ENCODE measurements at regions not wholly inside any gene's neighbourhood (a gene's known extent, or its start where the extent isn't known, plus 50 kb on each side); places are given as distances from the start of the nearest gene placed in this dataset.
"Not testable (repeated sequence)": the region's sequence is repeated elsewhere in the genome, so short reads cannot be mapped to it uniquely, and the experiment has no call there.

DNA sequence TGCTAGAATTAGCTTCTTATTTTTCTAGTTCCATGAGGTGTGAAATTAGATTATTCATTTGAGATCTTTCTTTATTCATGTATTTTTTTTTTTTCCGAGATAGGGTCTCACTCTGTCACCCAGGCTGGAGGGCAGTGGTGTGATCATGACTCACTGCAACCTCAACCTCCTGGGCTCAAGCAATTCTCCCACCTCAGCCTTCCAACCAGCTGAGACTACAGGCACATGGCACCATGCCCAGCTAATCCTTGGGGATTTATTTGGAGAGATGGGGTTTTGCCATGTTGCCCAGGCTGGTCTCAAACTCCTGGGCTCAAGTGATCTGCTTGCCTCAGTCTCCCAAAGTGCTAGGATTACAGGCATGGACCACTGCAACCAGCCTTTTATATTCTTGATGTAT is 653.0 kb downstream of the ADCYAP1 start:
- not testable (repeated sequence) for H3K9me3 ChIP-seq (ENCODE audit: control insufficient read depth, low read length); H3K14ac ChIP-seq (ENCODE audit: low read length in 2 of 2); H2BK15ac ChIP-seq (ENCODE audit: low read depth, poor library complexity, severe bottlenecking); H2AK5ac ChIP-seq (ENCODE audit: low read length, severe bottlenecking); H3K4ac ChIP-seq (ENCODE audit: low read depth in 1 of 2, low read length in 2 of 2); DNase-seq; H4K8ac ChIP-seq (ENCODE audit: low read length); H3K27ac ChIP-seq (ENCODE audit: low read length, poor library complexity, severe bottlenecking); H3K4me2 ChIP-seq (ENCODE audit: low read length, poor library complexity, severe bottlenecking); H3K79me1 ChIP-seq (replicated peaks; ENCODE audit: low read length, poor library complexity, severe bottlenecking); H3K4me3 ChIP-seq (ENCODE audit: insufficient read depth in 1 of 2, low read depth in 1 of 2, low read length in 2 of 2); H3K23ac ChIP-seq (ENCODE audit: low read length in 2 of 2); H2AFZ ChIP-seq (ENCODE audit: low read depth, low read length); H2BK5ac ChIP-seq (ENCODE audit: low read depth, low read length, poor library complexity, severe bottlenecking); H2BK12ac ChIP-seq (ENCODE audit: low read length in 2 of 2); H3K9ac ChIP-seq (ENCODE audit: low read length); H3K36me3 ChIP-seq (ENCODE audit: control insufficient read depth in 1 of 2, insufficient read depth in 2 of 2, low read depth in 1 of 2, low read length in 2 of 2); H2BK120ac ChIP-seq (ENCODE audit: low read depth, low read length); H3K18ac ChIP-seq (ENCODE audit: low read depth in 1 of 2, low read length in 2 of 2); H4K91ac ChIP-seq (ENCODE audit: low read length); H3K27me3 ChIP-seq (ENCODE audit: control insufficient read depth in 1 of 2, insufficient read depth in 1 of 2, low read length in 2 of 2); H3K4me1 ChIP-seq (ENCODE audit: control insufficient read depth, insufficient read depth, low read depth, low read length)
- no CpG with 5 or more reads among the region's 1 CpG for WGBS

DNA sequence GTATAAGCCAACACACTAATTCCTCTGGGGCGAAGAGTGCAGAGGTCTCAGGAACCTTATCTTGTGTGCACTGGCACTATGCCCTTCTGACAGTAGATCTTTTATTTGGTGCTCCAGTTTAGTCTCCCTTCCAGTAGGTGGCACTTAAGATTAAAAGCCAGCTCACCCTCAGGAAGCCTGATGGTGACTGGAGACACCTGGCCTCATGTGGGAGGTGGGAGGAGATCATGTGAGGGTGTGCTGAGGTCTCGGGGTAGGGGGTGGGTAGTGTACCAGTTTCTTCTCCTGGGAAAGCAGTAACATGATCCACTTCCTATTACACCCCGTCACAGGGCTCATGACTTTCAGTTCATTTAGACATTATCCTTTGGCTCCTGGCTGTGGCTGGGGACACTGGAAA is 654.9 kb downstream of the ADCYAP1 start:
- no peaks in the 10 kb centered on the region for H3K27me3 ChIP-seq (ENCODE audit: control insufficient read depth in 1 of 2, insufficient read depth in 1 of 2, low read length in 2 of 2)

DNA sequence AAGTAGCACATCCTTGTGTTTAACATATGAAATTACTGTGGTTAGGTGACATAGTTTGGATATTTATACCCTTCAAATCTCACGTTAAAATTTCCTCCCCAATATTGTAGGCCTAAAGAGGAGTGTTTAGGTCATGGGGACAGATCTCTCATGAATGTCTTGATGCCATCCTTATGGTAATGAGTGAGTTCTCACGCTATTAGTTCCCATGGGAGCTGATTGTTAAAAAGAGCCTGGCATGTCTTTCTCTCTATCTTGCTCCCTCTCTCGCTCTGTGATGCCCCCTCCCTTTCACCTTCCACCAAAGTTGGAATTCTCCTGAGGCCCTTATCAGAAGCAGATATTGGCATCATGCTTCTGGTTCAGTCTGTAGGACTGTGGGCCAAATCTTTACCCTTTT is 660.1 kb downstream of the ADCYAP1 start:
- no peak overlapping the region for H3K4me2 ChIP-seq (ENCODE audit: low read length, poor library complexity, severe bottlenecking)
- no peak overlapping the region for H3K23ac ChIP-seq (ENCODE audit: low read length in 2 of 2)

More for the DNA sequence above, 654.9 kb downstream of the ADCYAP1 start:
- no peak overlapping the region for H3K27ac ChIP-seq (ENCODE audit: low read length, poor library complexity, severe bottlenecking)
- no peaks in the 10 kb centered on the region for H3K9me3 ChIP-seq (ENCODE audit: control insufficient read depth, low read length)
- H4K8ac ChIP-seq (ENCODE audit: low read length), result no peak overlapping the region
- H2AFZ ChIP-seq (ENCODE audit: low read depth, low read length), result no peak overlapping the region
- H3K36me3 ChIP-seq (ENCODE audit: control insufficient read depth in 1 of 2, insufficient read depth in 2 of 2, low read depth in 1 of 2, low read length in 2 of 2), result no peaks in the 10 kb centered on the region
- H4K91ac ChIP-seq (ENCODE audit: low read length), result no peak overlapping the region
- H3K4me2 ChIP-seq (ENCODE audit: low read length, poor library complexity, severe bottlenecking), result no peak overlapping the region
- no peak overlapping the region for H2BK12ac ChIP-seq (ENCODE audit: low read length in 2 of 2)
- H3K23ac ChIP-seq (ENCODE audit: low read length in 2 of 2), result no peak overlapping the region
- no peak overlapping the region for H2BK120ac ChIP-seq (ENCODE audit: low read depth, low read length)
- H2BK5ac ChIP-seq (ENCODE audit: low read depth, low read length, poor library complexity, severe bottlenecking), result no peak overlapping the region
- no peak overlapping the region for H3K4ac ChIP-seq (ENCODE audit: low read depth in 1 of 2, low read length in 2 of 2)
- H3K14ac ChIP-seq (ENCODE audit: low read length in 2 of 2), result no peak overlapping the region
- H3K79me1 ChIP-seq (replicated peaks; ENCODE audit: low read length, poor library complexity, severe bottlenecking), result no peaks in the 10 kb centered on the region
- H2AK5ac ChIP-seq (ENCODE audit: low read length, severe bottlenecking), result no peak overlapping the region
- H3K4me1 ChIP-seq (ENCODE audit: control insufficient read depth, insufficient read depth, low read depth, low read length), result no peaks in the 10 kb centered on the region
- no peak overlapping the region for H3K18ac ChIP-seq (ENCODE audit: low read depth in 1 of 2, low read length in 2 of 2)
- H3K4me3 ChIP-seq (ENCODE audit: insufficient read depth in 1 of 2, low read depth in 1 of 2, low read length in 2 of 2), result no peak overlapping the region
- no peak overlapping the region for H2BK15ac ChIP-seq (ENCODE audit: low read depth, poor library complexity, severe bottlenecking)
- WGBS, result 85% methylated on average over 3 of the region's 3 CpGs
- DNase-seq, result no peak
- no peak overlapping the region for H3K9ac ChIP-seq (ENCODE audit: low read length)

DNA sequence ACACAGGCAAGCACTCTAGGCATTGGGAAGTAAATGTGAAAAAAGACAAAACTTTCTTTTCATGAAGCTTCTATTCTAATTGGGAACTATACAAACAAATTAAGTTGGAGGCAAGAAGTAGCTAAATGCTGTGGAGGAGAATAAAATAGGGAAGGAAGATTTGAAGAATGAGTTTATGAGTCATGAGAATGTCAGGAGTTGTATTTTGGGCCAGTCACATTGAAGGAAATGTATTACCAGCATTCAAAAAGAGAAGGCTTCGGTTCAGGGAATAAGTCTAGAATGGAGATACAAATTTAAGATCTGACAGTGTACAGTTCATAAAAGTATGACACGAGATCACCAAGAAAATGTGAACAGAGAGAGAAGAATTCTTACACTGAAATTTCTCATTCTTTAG is 666.5 kb downstream of the ADCYAP1 start:
- no peak overlapping the region for H3K4me3 ChIP-seq (ENCODE audit: insufficient read depth in 1 of 2, low read depth in 1 of 2, low read length in 2 of 2)
- H3K4ac ChIP-seq (ENCODE audit: low read depth in 1 of 2, low read length in 2 of 2), result no peak overlapping the region
- H3K14ac ChIP-seq (ENCODE audit: low read length in 2 of 2), result no peak overlapping the region
- no peak overlapping the region for H3K23ac ChIP-seq (ENCODE audit: low read length in 2 of 2)
- H4K8ac ChIP-seq (ENCODE audit: low read length), result no peak overlapping the region
- no peaks in the 10 kb centered on the region for H3K79me1 ChIP-seq (replicated peaks; ENCODE audit: low read length, poor library complexity, severe bottlenecking)
- H3K9me3 ChIP-seq (ENCODE audit: control insufficient read depth, low read length), result no peaks in the 10 kb centered on the region
- H3K4me1 ChIP-seq (ENCODE audit: control insufficient read depth, insufficient read depth, low read depth, low read length), result no peaks in the 10 kb centered on the region
- no peak overlapping the region for H3K27ac ChIP-seq (ENCODE audit: low read length, poor library complexity, severe bottlenecking)
- 54% methylated on average over 2 of the region's 2 CpGs for WGBS
- no peak overlapping the region for H2AFZ ChIP-seq (ENCODE audit: low read depth, low read length)
- H3K18ac ChIP-seq (ENCODE audit: low read depth in 1 of 2, low read length in 2 of 2), result no peak overlapping the region
- no peak overlapping the region for H2BK120ac ChIP-seq (ENCODE audit: low read depth, low read length)
- no peak overlapping the region for H3K9ac ChIP-seq (ENCODE audit: low read length)
- H2AK5ac ChIP-seq (ENCODE audit: low read length, severe bottlenecking), result no peak overlapping the region
- H2BK15ac ChIP-seq (ENCODE audit: low read depth, poor library complexity, severe bottlenecking), result no peak overlapping the region
- no peak overlapping the region for H2BK5ac ChIP-seq (ENCODE audit: low read depth, low read length, poor library complexity, severe bottlenecking)
- DNase-seq, result no peak
- H3K27me3 ChIP-seq (ENCODE audit: control insufficient read depth in 1 of 2, insufficient read depth in 1 of 2, low read length in 2 of 2), result no peaks in the 10 kb centered on the region
- H4K91ac ChIP-seq (ENCODE audit: low read length), result no peak overlapping the region
- H3K4me2 ChIP-seq (ENCODE audit: low read length, poor library complexity, severe bottlenecking), result no peak overlapping the region
- no peak overlapping the region for H2BK12ac ChIP-seq (ENCODE audit: low read length in 2 of 2)
- no peaks in the 10 kb centered on the region for H3K36me3 ChIP-seq (ENCODE audit: control insufficient read depth in 1 of 2, insufficient read depth in 2 of 2, low read depth in 1 of 2, low read length in 2 of 2)

More for the DNA sequence above, 660.1 kb downstream of the ADCYAP1 start:
- no peak overlapping the region for H3K27ac ChIP-seq (ENCODE audit: low read length, poor library complexity, severe bottlenecking)
- H2AK5ac ChIP-seq (ENCODE audit: low read length, severe bottlenecking), result no peak overlapping the region
- no peak overlapping the region for H3K4me3 ChIP-seq (ENCODE audit: insufficient read depth in 1 of 2, low read depth in 1 of 2, low read length in 2 of 2)
- H3K36me3 ChIP-seq (ENCODE audit: control insufficient read depth in 1 of 2, insufficient read depth in 2 of 2, low read depth in 1 of 2, low read length in 2 of 2), result no peaks in the 10 kb centered on the region
- no peak overlapping the region for H3K9ac ChIP-seq (ENCODE audit: low read length)
- H3K14ac ChIP-seq (ENCODE audit: low read length in 2 of 2), result no peak overlapping the region
- H2BK120ac ChIP-seq (ENCODE audit: low read depth, low read length), result no peak overlapping the region
- DNase-seq, result no peak
- no peaks in the 10 kb centered on the region for H3K79me1 ChIP-seq (replicated peaks; ENCODE audit: low read length, poor library complexity, severe bottlenecking)
- no peak overlapping the region for H4K8ac ChIP-seq (ENCODE audit: low read length)
- H3K18ac ChIP-seq (ENCODE audit: low read depth in 1 of 2, low read length in 2 of 2), result no peak overlapping the region
- 58% methylated on average over 2 of the region's 3 CpGs for WGBS
- no peak overlapping the region for H2BK15ac ChIP-seq (ENCODE audit: low read depth, poor library complexity, severe bottlenecking)
- H3K4me1 ChIP-seq (ENCODE audit: control insufficient read depth, insufficient read depth, low read depth, low read length), result no peaks in the 10 kb centered on the region
- no peak overlapping the region for H4K91ac ChIP-seq (ENCODE audit: low read length)
- H2BK12ac ChIP-seq (ENCODE audit: low read length in 2 of 2), result no peak overlapping the region
- no peak overlapping the region for H3K4ac ChIP-seq (ENCODE audit: low read depth in 1 of 2, low read length in 2 of 2)
- H2AFZ ChIP-seq (ENCODE audit: low read depth, low read length), result no peak overlapping the region
- no peaks in the 10 kb centered on the region for H3K27me3 ChIP-seq (ENCODE audit: control insufficient read depth in 1 of 2, insufficient read depth in 1 of 2, low read length in 2 of 2)
- no peak overlapping the region for H2BK5ac ChIP-seq (ENCODE audit: low read depth, low read length, poor library complexity, severe bottlenecking)
- H3K9me3 ChIP-seq (ENCODE audit: control insufficient read depth, low read length), result no peaks in the 10 kb centered on the region
